ENCODE measurements at regions not wholly inside any gene's neighbourhood (a gene's known extent, or its start where the extent isn't known, plus 50 kb on each side); places are given as distances from the start of the nearest gene placed in this dataset.
A peak's percentile ranks its signal among the peaks of the same experiment; 100 is the strongest.

DNA sequence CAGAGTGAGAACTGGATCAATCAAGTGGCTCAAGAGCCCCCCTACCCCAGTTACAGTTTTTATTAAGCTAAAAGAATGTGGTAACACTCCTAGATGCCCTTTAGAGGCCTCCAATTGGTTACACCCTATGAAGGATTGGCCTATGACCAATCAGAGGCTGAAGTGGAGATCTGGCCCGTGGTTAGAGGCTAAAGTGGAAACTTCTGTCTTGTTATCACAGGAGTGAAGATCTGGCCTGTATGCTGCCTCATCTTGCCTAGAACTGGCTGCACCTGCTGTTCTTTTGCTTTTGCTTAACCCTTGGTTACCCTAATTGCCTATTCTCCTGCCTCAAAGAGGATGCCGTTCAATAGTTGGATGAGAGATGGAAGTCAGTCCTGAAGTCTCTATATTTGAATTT, 100.1 kb upstream of the MAP2 start:
- no peak overlapping the region for H4K91ac ChIP-seq (ENCODE audit: low read length)
- no peaks in the 10 kb centered on the region for H3K36me3 ChIP-seq (ENCODE audit: control insufficient read depth in 1 of 2, insufficient read depth in 2 of 2, low read depth in 1 of 2, low read length in 2 of 2)
- no peak overlapping the region for H3K4me2 ChIP-seq (ENCODE audit: low read length, poor library complexity, severe bottlenecking)
- H3K4me3 ChIP-seq (ENCODE audit: insufficient read depth in 1 of 2, low read depth in 1 of 2, low read length in 2 of 2), result no peak overlapping the region
- H2BK5ac ChIP-seq (ENCODE audit: low read depth, low read length, poor library complexity, severe bottlenecking), result no peak overlapping the region
- H2BK120ac ChIP-seq (ENCODE audit: low read depth, low read length), result no peak overlapping the region
- no peak overlapping the region for H3K23ac ChIP-seq (ENCODE audit: low read length in 2 of 2)
- no peak overlapping the region for H2BK15ac ChIP-seq (ENCODE audit: low read depth, poor library complexity, severe bottlenecking)
- H3K79me1 ChIP-seq (replicated peaks; ENCODE audit: low read length, poor library complexity, severe bottlenecking), result no peaks in the 10 kb centered on the region
- H4K8ac ChIP-seq (ENCODE audit: low read length), result no peak overlapping the region
- H2AK5ac ChIP-seq (ENCODE audit: low read length, severe bottlenecking), result no peak overlapping the region
- H3K14ac ChIP-seq (ENCODE audit: low read length in 2 of 2), result no peak overlapping the region
- H3K4me1 ChIP-seq (ENCODE audit: control insufficient read depth, insufficient read depth, low read depth, low read length), result no peaks in the 10 kb centered on the region
- no peak for DNase-seq
- no peak overlapping the region for H2BK12ac ChIP-seq (ENCODE audit: low read length in 2 of 2)
- no peak overlapping the region for H3K27ac ChIP-seq (ENCODE audit: low read length, poor library complexity, severe bottlenecking)
- H3K9ac ChIP-seq (ENCODE audit: low read length), result no peak overlapping the region
- H2AFZ ChIP-seq (ENCODE audit: low read depth, low read length), result no peak overlapping the region
- WGBS, result 73% methylated on average over 2 of the region's 2 CpGs
- no peaks in the 10 kb centered on the region for H3K27me3 ChIP-seq (ENCODE audit: control insufficient read depth in 1 of 2, insufficient read depth in 1 of 2, low read length in 2 of 2)
- no peaks in the 10 kb centered on the region for H3K9me3 ChIP-seq (ENCODE audit: control insufficient read depth, low read length)
- H3K18ac ChIP-seq (ENCODE audit: low read depth in 1 of 2, low read length in 2 of 2), result no peak overlapping the region
- H3K4ac ChIP-seq (ENCODE audit: low read depth in 1 of 2, low read length in 2 of 2), result no peak overlapping the region

DNA sequence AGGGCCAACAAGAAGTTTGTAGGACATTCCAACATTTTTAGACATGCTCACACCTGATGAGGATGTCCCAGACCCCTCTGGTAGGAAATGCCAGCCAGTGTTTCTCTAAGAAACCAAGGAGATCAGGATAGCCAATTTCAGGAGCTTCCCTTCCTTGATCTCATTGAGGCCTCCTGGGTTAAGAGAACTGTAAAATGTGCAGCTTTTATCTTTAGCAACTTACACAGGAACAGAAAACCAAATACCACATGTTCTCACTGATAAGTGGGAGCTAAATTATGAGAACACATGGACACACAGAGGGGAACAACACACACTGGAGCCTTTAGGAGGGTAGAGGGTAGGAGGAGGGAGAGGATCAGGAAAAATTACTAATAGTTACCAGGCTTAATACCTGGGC, 99.6 kb upstream of the MAP2 start:
- H3K4me1 ChIP-seq (ENCODE audit: control insufficient read depth, insufficient read depth, low read depth, low read length), result no peaks in the 10 kb centered on the region
- no peaks in the 10 kb centered on the region for H3K79me1 ChIP-seq (replicated peaks; ENCODE audit: low read length, poor library complexity, severe bottlenecking)
- H3K9me3 ChIP-seq (ENCODE audit: control insufficient read depth, low read length), result no peaks in the 10 kb centered on the region
- H4K8ac ChIP-seq (ENCODE audit: low read length), result no peak overlapping the region
- H2BK12ac ChIP-seq (ENCODE audit: low read length in 2 of 2), result no peak overlapping the region
- no peak for DNase-seq
- H4K91ac ChIP-seq (ENCODE audit: low read length), result no peak overlapping the region
- no peak overlapping the region for H3K18ac ChIP-seq (ENCODE audit: low read depth in 1 of 2, low read length in 2 of 2)
- H3K27me3 ChIP-seq (ENCODE audit: control insufficient read depth in 1 of 2, insufficient read depth in 1 of 2, low read length in 2 of 2), result no peaks in the 10 kb centered on the region
- H2BK15ac ChIP-seq (ENCODE audit: low read depth, poor library complexity, severe bottlenecking), result no peak overlapping the region
- H3K4ac ChIP-seq (ENCODE audit: low read depth in 1 of 2, low read length in 2 of 2), result no peak overlapping the region
- H3K36me3 ChIP-seq (ENCODE audit: control insufficient read depth in 1 of 2, insufficient read depth in 2 of 2, low read depth in 1 of 2, low read length in 2 of 2), result no peaks in the 10 kb centered on the region
- H2BK120ac ChIP-seq (ENCODE audit: low read depth, low read length), result no peak overlapping the region
- no peak overlapping the region for H2BK5ac ChIP-seq (ENCODE audit: low read depth, low read length, poor library complexity, severe bottlenecking)
- no peak overlapping the region for H2AK5ac ChIP-seq (ENCODE audit: low read length, severe bottlenecking)
- H3K14ac ChIP-seq (ENCODE audit: low read length in 2 of 2), result no peak overlapping the region
- no peak overlapping the region for H2AFZ ChIP-seq (ENCODE audit: low read depth, low read length)
- H3K27ac ChIP-seq (ENCODE audit: low read length, poor library complexity, severe bottlenecking), result no peak overlapping the region
- no peak overlapping the region for H3K9ac ChIP-seq (ENCODE audit: low read length)
- no peak overlapping the region for H3K4me3 ChIP-seq (ENCODE audit: insufficient read depth in 1 of 2, low read depth in 1 of 2, low read length in 2 of 2)
- H3K23ac ChIP-seq (ENCODE audit: low read length in 2 of 2), result no peak overlapping the region
- H3K4me2 ChIP-seq (ENCODE audit: low read length, poor library complexity, severe bottlenecking), result no peak overlapping the region

GRCh38 chr2:209331291-209331844, 92.5 kb upstream of the MAP2 start:
- WGBS, result 17% methylated on average over 1 of the region's 1 CpG
- Histone ChIP-seq H2BK15ac (ENCODE audit: low read depth, poor library complexity, severe bottlenecking) (no peak overlapping the region), H3K27me3 (ENCODE audit: control insufficient read depth in 1 of 2, insufficient read depth in 1 of 2, low read length in 2 of 2) (no peaks in the 10 kb centered on the region), H2AK5ac (ENCODE audit: low read length, severe bottlenecking) (no peak overlapping the region), H3K27ac (ENCODE audit: low read length, poor library complexity, severe bottlenecking) (no peak overlapping the region), H3K36me3 (ENCODE audit: control insufficient read depth in 1 of 2, insufficient read depth in 2 of 2, low read depth in 1 of 2, low read length in 2 of 2) (no peaks in the 10 kb centered on the region), H3K9me3 (ENCODE audit: control insufficient read depth, low read length) (no peaks in the 10 kb centered on the region), H3K14ac (ENCODE audit: low read length in 2 of 2) (no peak overlapping the region), H3K23ac (ENCODE audit: low read length in 2 of 2) (no peak overlapping the region), H4K91ac (ENCODE audit: low read length) (no peak overlapping the region), H3K18ac (ENCODE audit: low read depth in 1 of 2, low read length in 2 of 2) (no peak overlapping the region), H3K4ac (ENCODE audit: low read depth in 1 of 2, low read length in 2 of 2) (no peak overlapping the region), H4K8ac (ENCODE audit: low read length) (no peak overlapping the region), H3K79me1 (replicated peaks; ENCODE audit: low read length, poor library complexity, severe bottlenecking) (no peaks in the 10 kb centered on the region), H2BK120ac (ENCODE audit: low read depth, low read length) (no peak overlapping the region), H3K4me2 (ENCODE audit: low read length, poor library complexity, severe bottlenecking) (no peak overlapping the region), H2BK12ac (ENCODE audit: low read length in 2 of 2) (no peak overlapping the region), H3K4me1 (ENCODE audit: control insufficient read depth, insufficient read depth, low read depth, low read length) (no peaks in the 10 kb centered on the region), H3K9ac (ENCODE audit: low read length) (no peak overlapping the region), H3K4me3 (ENCODE audit: insufficient read depth in 1 of 2, low read depth in 1 of 2, low read length in 2 of 2) (no peak overlapping the region), H2AFZ (ENCODE audit: low read depth, low read length) (no peak overlapping the region), H2BK5ac (ENCODE audit: low read depth, low read length, poor library complexity, severe bottlenecking) (no peak overlapping the region)
- DNase-seq, result peak; percentile 21

DNA sequence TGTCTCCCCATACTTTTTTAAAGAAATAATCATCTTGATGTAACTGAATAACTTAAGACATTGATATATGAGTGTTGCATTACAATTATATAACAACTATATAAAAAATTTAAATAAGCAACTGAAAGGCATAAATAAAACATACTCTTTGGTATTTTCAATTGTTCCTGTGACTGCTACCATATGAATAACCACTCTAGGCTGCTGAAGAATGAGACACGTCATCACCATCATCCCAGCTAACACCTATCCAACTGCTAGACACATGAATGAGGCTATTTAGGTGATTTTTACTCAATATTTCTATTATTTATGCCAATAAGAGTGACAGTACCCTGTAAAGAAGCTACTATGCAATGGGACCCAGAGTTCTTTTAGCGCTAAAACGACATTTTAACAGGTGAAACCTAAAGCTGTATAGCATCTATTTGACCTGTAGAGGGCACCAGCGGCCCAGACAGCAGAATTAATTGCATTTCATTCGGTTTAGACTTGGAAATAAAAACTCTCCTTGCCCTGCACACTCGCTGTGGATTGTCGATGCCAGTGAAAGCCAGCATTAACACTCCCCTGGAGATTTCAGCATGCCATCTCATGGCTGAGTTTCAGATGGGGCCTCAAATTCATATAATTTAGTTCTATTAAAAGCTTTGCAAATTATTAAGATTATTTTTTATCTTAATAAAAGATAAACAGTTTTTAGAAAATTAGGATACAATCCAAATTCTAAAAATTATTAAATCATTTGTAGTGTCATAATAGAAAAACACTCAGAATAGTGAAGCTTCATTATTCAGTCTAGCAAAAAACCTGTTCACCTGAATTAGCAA, 89.4 kb upstream of the MAP2 start:
- H2AK5ac ChIP-seq (ENCODE audit: low read length, severe bottlenecking), result no peak overlapping the region
- H3K9ac ChIP-seq (ENCODE audit: low read length), result no peak overlapping the region
- H2BK15ac ChIP-seq (ENCODE audit: low read depth, poor library complexity, severe bottlenecking), result no peak overlapping the region
- no peak overlapping the region for H2BK12ac ChIP-seq (ENCODE audit: low read length in 2 of 2)
- H3K18ac ChIP-seq (ENCODE audit: low read depth in 1 of 2, low read length in 2 of 2), result no peak overlapping the region
- no peak overlapping the region for H2AFZ ChIP-seq (ENCODE audit: low read depth, low read length)
- H3K27ac ChIP-seq (ENCODE audit: low read length, poor library complexity, severe bottlenecking), result no peak overlapping the region
- H3K36me3 ChIP-seq (ENCODE audit: control insufficient read depth in 1 of 2, insufficient read depth in 2 of 2, low read depth in 1 of 2, low read length in 2 of 2), result no peaks in the 10 kb centered on the region
- H3K4ac ChIP-seq (ENCODE audit: low read depth in 1 of 2, low read length in 2 of 2), result no peak overlapping the region
- DNase-seq, result peak; percentile 44
- no peaks in the 10 kb centered on the region for H3K27me3 ChIP-seq (ENCODE audit: control insufficient read depth in 1 of 2, insufficient read depth in 1 of 2, low read length in 2 of 2)
- H2BK120ac ChIP-seq (ENCODE audit: low read depth, low read length), result no peak overlapping the region
- H3K23ac ChIP-seq (ENCODE audit: low read length in 2 of 2), result no peak overlapping the region
- H3K4me1 ChIP-seq (ENCODE audit: control insufficient read depth, insufficient read depth, low read depth, low read length), result no peaks in the 10 kb centered on the region
- H3K4me3 ChIP-seq (ENCODE audit: insufficient read depth in 1 of 2, low read depth in 1 of 2, low read length in 2 of 2), result no peak overlapping the region
- WGBS, result 12% methylated on average over 6 of the region's 7 CpGs
- no peak overlapping the region for H4K8ac ChIP-seq (ENCODE audit: low read length)
- H3K14ac ChIP-seq (ENCODE audit: low read length in 2 of 2), result no peak overlapping the region
- H3K79me1 ChIP-seq (replicated peaks; ENCODE audit: low read length, poor library complexity, severe bottlenecking), result no peaks in the 10 kb centered on the region
- H4K91ac ChIP-seq (ENCODE audit: low read length), result no peak overlapping the region
- no peak overlapping the region for H2BK5ac ChIP-seq (ENCODE audit: low read depth, low read length, poor library complexity, severe bottlenecking)
- no peak overlapping the region for H3K4me2 ChIP-seq (ENCODE audit: low read length, poor library complexity, severe bottlenecking)
- no peaks in the 10 kb centered on the region for H3K9me3 ChIP-seq (ENCODE audit: control insufficient read depth, low read length)
